HepG2 (cell line): ENCODE measurements at regions not wholly inside any gene's neighbourhood (a gene's known extent, or its start where the extent isn't known, plus 50 kb on each side); places are given as distances from the start of the nearest gene placed in this dataset.

ENCODE experiments used
- ATAC-seq: fragments of 200-7000 bp; cut with Tn5 transposase; 3 replicates; pipeline ENCODE4 v1.9.1; 2020; ENCODE audit warnings: mild to moderate bottlenecking, moderate library complexity
- BruUV-seq: library from RNA; stranded (reverse); fragments of 400-500 nt; replicated peaks from 2 replicates; lab custom pipeline; 2021; lab: Mats Ljungman, UMichigan
- CTCF ChIA-PET: fragments of 300-600 bp; formaldehyde crosslinking; extraction: SDS; loops from one replicate; lab custom pipeline; 2021; ENCODE audit warnings: low total read pairs, inconsistent platforms, low intra/inter-chr PET ratio; lab: Yijun Ruan, JAX
- POLR2A ChIA-PET: fragments of 350-600 bp; sonication (Branson Sonifier 250); formaldehyde crosslinking; loops from one replicate; lab custom pipeline; 2020; ENCODE audit warnings: antibody characterized with exemption, inconsistent platforms; lab: Yijun Ruan, JAX
- DNase-seq: peaks from one replicate; pipeline ENCODE4 v3.0.0-alpha.2; 2015; ENCODE audit warnings: low spot score
- FAIRE-seq: peaks from 3 replicates; lab custom pipeline; 2011; peaks lifted over from hg19 to GRCh38; lab: Jason Lieb, UNC
- H2AFZ ChIP-seq: one replicate; pipeline ENCODE4 v1.6.1; 2011; ENCODE audit warnings: low read length, inconsistent platforms
- H3K27ac ChIP-seq: fragments of 300-600 bp; 3 replicates; pipeline ENCODE4 v1.8.0; 2011; ENCODE audit warnings: mixed run types, mild to moderate bottlenecking, mixed read lengths, low read length, inconsistent platforms; ENCODE audit not compliant: insufficient read depth; ENCODE audit errors: extremely low read length
- H3K27me3 ChIP-seq, 2 experiments: fragments of 200-600 bp in 1 of 2; 2 replicates in 1 of 2; 3 replicates in 1 of 2; pipeline versions ENCODE4 v1.6.0 to v1.8.0; 2011; ENCODE audit warnings: low read length in 2 of 2, mild to moderate bottlenecking in 2 of 2, moderate library complexity in 2 of 2, inconsistent platforms in 1 of 2; ENCODE audit not compliant: insufficient read depth in 2 of 2, control insufficient read depth in 1 of 2
- H3K36me3 ChIP-seq, 2 experiments: fragments of 200-600 bp in 1 of 2; replicated peaks in 1 of 2; 2 replicates in 1 of 2; 3 replicates in 1 of 2; pipeline versions ENCODE4 v1.5.1 to v1.8.0; 2011; ENCODE audit warnings: low read length in 2 of 2, inconsistent platforms in 1 of 2; ENCODE audit not compliant: insufficient read depth in 2 of 2, control insufficient read depth in 1 of 2
- H3K4me1 ChIP-seq: 2 replicates; pipeline ENCODE4 v1.5.1; 2012; ENCODE audit warnings: low read length, inconsistent platforms; ENCODE audit not compliant: insufficient read depth
- H3K4me2 ChIP-seq: 2 replicates; pipeline ENCODE4 v1.6.0; 2011; ENCODE audit warnings: low read depth, low read length, inconsistent platforms
- H3K4me3 ChIP-seq, 3 experiments: fragments of 200-600 bp in 1 of 3; sonication (generic), shearing (Covaris generic) in 1 of 3; replicated peaks in 1 of 3; 2 replicates each; pipeline ENCODE4 v1.5.1; 2011 to 2016; ENCODE audit warnings: low read length in 3 of 3, inconsistent platforms in 2 of 3, low read depth in 2 of 3, mild to moderate bottlenecking in 2 of 3, control low read depth in 1 of 3, mixed read lengths in 1 of 3; ENCODE audit not compliant: insufficient read depth in 1 of 3
- H3K79me2 ChIP-seq: one replicate; pipeline ENCODE4 v1.6.1; 2011; ENCODE audit warnings: low read length, inconsistent platforms; ENCODE audit not compliant: insufficient read depth
- H3K9ac ChIP-seq: 2 replicates; pipeline ENCODE4 v1.6.0; 2011; ENCODE audit warnings: mild to moderate bottlenecking, low read depth, low read length, inconsistent platforms; ENCODE audit not compliant: insufficient read depth
- H3K9me3 ChIP-seq: 2 replicates; pipeline ENCODE4 v1.5.1; 2012; ENCODE audit warnings: mild to moderate bottlenecking, low read length
- H4K20me1 ChIP-seq: 2 replicates; pipeline ENCODE4 v1.6.0; 2011; ENCODE audit warnings: inconsistent platforms, mild to moderate bottlenecking, low read length, moderate library complexity; ENCODE audit not compliant: insufficient read depth
- CAMTA2 ChIP-seq: sonication (generic); formaldehyde crosslinking; IDR thresholded peaks from 2 replicates; pipeline ENCODE4 v1.4.0; 2020; ENCODE audit warnings: mild to moderate bottlenecking, missing genetic modification reagents, borderline replicate concordance
- EEA1 ChIP-seq: sonication (generic); formaldehyde crosslinking; IDR thresholded peaks from 2 replicates; pipeline ENCODE4 v1.5.1; 2020; ENCODE audit warnings: mild to moderate bottlenecking, missing genetic modification reagents, borderline replicate concordance
- HNF4A ChIP-seq: sonication (generic); formaldehyde crosslinking; IDR thresholded peaks from 2 replicates; pipeline ENCODE4 v1.4.0; 2020; ENCODE audit warnings: missing genetic modification reagents
- LCORL ChIP-seq, 2 experiments: fragments of 450-650 bp in 1 of 2; sonication (generic) in 1 of 2; formaldehyde crosslinking in 1 of 2; IDR thresholded peaks; 2 replicates each; pipeline versions ENCODE4 v1.5.0 to v1.6.1; 2017 to 2020; ENCODE audit warnings: antibody characterized with exemption in 1 of 2, missing genetic modification reagents in 1 of 2
- MXD4 ChIP-seq: IDR thresholded peaks from 2 replicates; pipeline ENCODE4 v1.6.1; 2016; ENCODE audit warnings: mild to moderate bottlenecking, missing biosample characterization, missing genetic modification reagents
- SETDB1 ChIP-seq: sonication (generic); formaldehyde crosslinking; IDR thresholded peaks from 2 replicates; pipeline ENCODE4 v1.5.1; 2020; ENCODE audit warnings: missing genetic modification reagents, mild to moderate bottlenecking, borderline replicate concordance
- ZMYM2 ChIP-seq: sonication (generic); formaldehyde crosslinking; IDR thresholded peaks from 2 replicates; pipeline ENCODE4 v1.8.0; 2022; ENCODE audit warnings: mild to moderate bottlenecking, missing genetic modification reagents
- ZNF260 ChIP-seq: sonication (generic); formaldehyde crosslinking; IDR thresholded peaks from 2 replicates; pipeline ENCODE4 v1.4.0; 2020; ENCODE audit warnings: missing genetic modification reagents, low read depth, mild to moderate bottlenecking, borderline replicate concordance
- ZNF407 ChIP-seq: sonication (generic); formaldehyde crosslinking; IDR thresholded peaks from one replicate; pipeline ENCODE4 v1.5.1; 2020; ENCODE audit warnings: mild to moderate bottlenecking, missing genetic modification reagents; ENCODE audit errors: not compliant biosample characterization
- ZNF724P ChIP-seq: sonication (generic); formaldehyde crosslinking; IDR thresholded peaks from 2 replicates; pipeline ENCODE4 v1.8.0; 2022; ENCODE audit warnings: missing genetic modification reagents, borderline replicate concordance
- ZNF879 ChIP-seq: sonication (generic); formaldehyde crosslinking; IDR thresholded peaks from 2 replicates; pipeline ENCODE4 v1.8.1; 2023; ENCODE audit warnings: missing genetic modification reagents
- in situ Hi-C: cut with HindIII; loops from 2 replicates; pipeline ENCODE4 v1.10.0; 2017; ENCODE audit warnings: low pct_unique_long_range_greater_than_20kb; ENCODE audit not compliant: extremely low pct_ligation_motif_present
- intact Hi-C: fragments of 100-400 bp; cut with micrococcal nuclease; formaldehyde crosslinking; loops from one replicate; pipeline ENCODE4 v1.10.0; 2022; ENCODE audit not compliant: unreplicated experiment
- TF ChIP-seq, protein P1 (sequence below): sonication (generic); formaldehyde crosslinking; IDR thresholded peaks from 2 replicates; pipeline ENCODE4 v1.4.0; 2020; ENCODE audit warnings: missing genetic modification reagents

GRCh38 chr15:62941699-62942098 lies 100.8 kb upstream of the TPM1 start:
- H3K79me2 ChIP-seq = no peaks in the 10 kb centered on the region
- no peaks in the 10 kb centered on the region for H3K36me3 ChIP-seq
- peaks cover 0 to 16% of the 10 kb centered on the region in 2 experiments; a peak in 1 of 5 replicates for H3K27me3 ChIP-seq
- no peak overlapping the region for H2AFZ ChIP-seq
- in situ Hi-C loops (no loop called here), intact Hi-C loops (no loop called here)
- H3K27ac ChIP-seq = no peak overlapping the region
- no peak overlapping the region for H3K4me2 ChIP-seq
- DNase-seq = no peak
- BruUV-seq = no TSS peak
- H3K9ac ChIP-seq = no peak overlapping the region
- CTCF ChIA-PET = no interaction called here
- no peaks in the 10 kb centered on the region for H3K9me3 ChIP-seq
- H3K4me3 ChIP-seq = no peak overlapping the region
- POLR2A ChIA-PET = no interaction called here
- H4K20me1 ChIP-seq = no peaks in the 10 kb centered on the region
- TF ChIP-seq MXD4 (CRISPR knock-in tag) (no peak), SETDB1 (no peak), HNF4A (no peak), ZNF879 (CRISPR knock-in tag) (no peak), ZNF407 (CRISPR knock-in tag) (no peak), EEA1 (CRISPR knock-in tag) (no peak), ZMYM2 (CRISPR knock-in tag) (no peak), CAMTA2 (no peak), LCORL (IDR thresholded peaks at IDR 0.05) (no peak), LCORL (CRISPR knock-in tag; IDR thresholded peaks at IDR 0.05) (no peak), ZNF724P (CRISPR knock-in tag) (no peak), ZNF260 (CRISPR knock-in tag) (no peak)
- TF ChIP-seq, protein P1, sequence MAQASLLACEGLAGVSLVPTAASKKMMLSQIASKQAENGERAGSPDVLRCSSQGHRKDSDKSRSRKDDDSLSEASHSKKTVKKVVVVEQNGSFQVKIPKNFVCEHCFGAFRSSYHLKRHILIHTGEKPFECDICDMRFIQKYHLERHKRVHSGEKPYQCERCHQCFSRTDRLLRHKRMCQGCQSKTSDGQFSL (CRISPR knock-in tag) = no peak
- no peak for FAIRE-seq
- ATAC-seq = no peak
- peaks cover 11% of the 10 kb centered on the region; the same call in 1 of the 2 replicates for H3K4me1 ChIP-seq
